NOMO-1 treated with DMSO at 0.1 percent for 48 hours (cell line): ENCODE measurements at regions not wholly inside any gene's neighbourhood (a gene's known extent, or its start where the extent isn't known, plus 50 kb on each side); places are given as distances from the start of the nearest gene placed in this dataset.

Experiments used
- DNase-seq: peaks from one replicate; lab custom pipeline; 2025; ENCODE audit not compliant: unreplicated experiment; lab: John Stamatoyannopoulos, UW

DNA sequence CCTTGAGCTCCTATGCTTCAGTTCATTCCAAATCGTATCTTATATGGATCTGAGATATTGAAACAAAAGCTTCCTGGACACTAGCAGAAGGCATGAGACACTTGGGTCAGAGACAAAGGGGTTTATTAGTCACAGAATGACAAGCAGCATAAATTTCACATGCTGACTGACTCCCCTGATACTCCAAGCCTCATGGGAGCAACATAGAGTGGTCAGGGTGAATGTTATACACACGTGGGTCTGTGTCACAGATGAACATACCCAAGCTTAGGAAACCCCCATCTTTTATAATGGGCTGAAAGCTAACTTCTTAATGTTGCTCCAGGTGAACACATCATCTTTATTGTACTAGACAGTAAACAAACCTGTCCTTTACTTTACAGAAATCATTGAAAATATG, 599.9 kb upstream of the RGS18 start:
- no peak for DNase-seq

DNA sequence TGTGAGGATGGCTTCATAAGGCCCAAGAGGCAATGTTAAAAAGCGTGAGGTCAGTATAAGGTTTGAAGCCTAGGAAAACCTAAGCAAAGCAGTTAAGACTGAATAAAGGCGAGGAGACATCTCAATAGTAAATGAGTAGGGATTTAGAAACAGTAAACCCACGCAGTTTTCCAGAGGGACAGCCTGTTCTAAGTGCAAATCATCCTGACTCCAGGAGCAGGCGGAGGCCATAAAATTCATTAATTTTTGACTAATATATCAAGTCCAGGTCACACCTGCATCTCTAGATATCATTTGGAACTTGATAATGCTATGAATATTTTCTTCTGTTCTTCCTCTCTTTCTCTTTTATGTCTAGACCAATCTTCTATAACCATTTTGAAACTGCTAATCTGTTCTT, 597.0 kb upstream of the RGS18 start:
- no peak for DNase-seq

DNA sequence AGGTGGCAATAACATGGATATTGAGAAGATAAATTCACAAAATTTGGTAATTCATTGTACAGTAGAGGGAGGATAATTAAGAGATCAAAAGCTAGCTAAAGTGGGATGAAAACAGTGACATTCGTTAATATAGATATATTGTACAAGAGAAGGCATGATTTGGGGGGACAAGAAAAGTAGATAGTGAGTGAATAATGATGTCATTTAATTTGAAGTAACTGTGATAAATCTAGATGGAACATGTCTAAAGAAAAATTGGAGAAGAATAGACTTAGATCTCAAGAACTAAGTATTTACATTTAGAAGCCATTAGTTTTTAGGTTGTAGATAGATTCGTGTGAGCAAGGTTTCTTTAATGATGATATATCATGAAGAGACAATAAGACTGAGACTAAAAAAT, 594.0 kb upstream of the RGS18 start:
- no peak for DNase-seq

DNA sequence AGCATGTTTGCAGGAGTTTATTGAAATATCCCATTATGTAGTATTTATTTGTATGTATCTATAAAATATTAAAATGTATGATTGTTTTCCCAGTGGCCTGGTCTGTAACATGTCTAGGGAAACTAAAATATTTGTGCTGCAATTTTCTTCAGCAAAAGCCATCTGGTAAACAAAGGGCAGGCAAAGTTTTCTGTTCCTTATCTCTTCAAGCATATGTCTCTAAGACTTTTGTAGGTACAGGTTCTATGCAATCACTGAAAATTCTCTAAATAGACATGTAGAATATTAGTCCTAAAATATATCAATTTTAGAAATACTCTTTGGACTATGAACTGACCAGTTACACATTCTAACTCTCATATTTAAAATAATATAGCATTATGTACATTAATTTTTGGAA, 585.8 kb upstream of the RGS18 start:
- no peak for DNase-seq

DNA sequence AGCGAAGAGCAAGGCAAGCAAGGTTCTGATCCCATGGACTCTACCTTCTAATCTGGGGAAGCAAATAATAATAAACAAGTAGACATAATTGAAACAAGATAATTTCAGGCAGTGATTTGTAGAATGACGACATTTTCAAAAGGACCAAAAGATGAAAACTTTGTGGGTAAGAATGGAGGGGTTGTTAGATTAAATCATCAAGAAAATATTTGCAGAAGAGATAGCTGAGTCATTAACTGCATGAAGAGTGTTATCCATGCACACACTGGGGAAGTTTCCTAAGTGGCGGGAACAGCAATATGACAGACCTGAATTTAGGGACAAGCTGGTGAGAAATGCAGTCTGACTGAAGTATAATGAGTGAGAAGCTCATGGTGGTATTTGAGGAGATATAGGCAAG, 583.1 kb upstream of the RGS18 start:
- DNase-seq = no peak

DNA sequence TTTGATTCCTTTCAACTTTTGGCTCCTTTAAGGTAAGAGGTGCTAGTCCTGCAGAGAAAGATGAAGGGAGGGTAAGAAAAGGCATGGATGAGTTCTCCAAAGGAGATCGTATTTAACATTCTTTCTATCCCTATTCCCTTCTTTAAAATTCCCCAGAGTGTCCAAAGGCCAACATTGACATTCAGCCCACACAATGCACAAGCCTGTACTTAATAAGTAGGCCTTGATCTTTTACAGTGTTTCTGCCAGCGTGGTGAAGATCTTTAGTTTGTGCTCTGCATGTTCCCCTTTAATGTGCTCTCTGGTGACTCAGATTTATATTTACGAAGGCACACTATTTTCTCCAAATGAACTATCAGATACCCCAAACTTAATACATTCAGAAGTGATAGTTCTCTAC, 582.5 kb upstream of the RGS18 start:
- no peak for DNase-seq

DNA sequence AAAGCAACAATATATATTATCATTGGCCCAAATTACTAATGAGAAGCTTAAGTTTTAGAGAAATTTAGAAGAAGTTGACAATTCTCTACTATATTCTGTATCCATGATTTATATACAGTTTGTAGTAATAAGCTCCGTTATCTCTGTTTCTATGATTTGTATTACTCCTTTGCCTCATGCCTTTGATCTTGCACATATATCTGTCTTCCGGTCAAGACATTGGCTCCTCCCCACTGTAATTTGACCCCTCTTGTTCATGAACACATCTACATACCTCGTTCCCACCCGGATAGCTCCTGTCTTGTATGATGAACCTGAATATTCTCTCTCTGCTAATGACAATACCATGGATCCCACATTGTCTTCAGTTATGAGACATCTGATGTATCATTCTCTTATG, 581.0 kb upstream of the RGS18 start:
- DNase-seq = no peak

DNA sequence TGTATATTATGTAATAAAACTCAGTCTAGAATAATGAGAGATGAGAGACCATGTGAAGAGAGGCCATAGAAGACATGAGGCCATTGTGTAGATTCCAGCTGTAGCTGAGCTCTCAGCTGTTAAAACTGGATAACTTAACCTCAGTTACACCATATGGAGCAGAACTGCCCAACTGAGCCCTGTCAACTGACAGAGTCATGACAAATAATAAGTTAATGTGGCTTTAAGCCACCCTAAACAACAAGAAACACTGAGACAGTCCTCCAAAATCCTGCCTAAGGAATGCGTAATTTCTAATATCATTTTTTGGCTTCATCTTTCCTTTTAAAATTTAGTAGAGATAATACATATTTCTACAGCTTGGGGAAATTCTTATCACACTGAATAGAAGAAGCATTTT, 580.0 kb upstream of the RGS18 start:
- no peak for DNase-seq

DNA sequence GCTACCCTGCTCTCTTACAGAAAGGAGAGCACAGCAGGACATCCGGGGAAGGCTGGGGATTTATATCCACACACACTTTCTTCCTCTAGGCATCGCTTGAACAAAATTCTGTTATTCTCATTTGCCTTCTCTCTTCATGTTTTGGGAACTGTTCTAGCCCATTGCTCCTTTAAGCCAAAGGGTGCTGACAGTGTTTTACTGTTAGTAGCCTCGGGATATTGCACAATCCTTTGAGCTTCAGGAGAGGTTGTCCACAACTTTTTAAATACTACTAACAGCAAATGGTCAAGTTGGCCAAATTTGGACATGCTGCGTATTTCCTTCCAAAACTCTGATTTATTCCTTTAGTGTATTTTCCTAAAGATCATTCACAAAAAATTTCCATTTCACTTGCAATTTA, 579.2 kb upstream of the RGS18 start:
- DNase-seq = no peak

DNA sequence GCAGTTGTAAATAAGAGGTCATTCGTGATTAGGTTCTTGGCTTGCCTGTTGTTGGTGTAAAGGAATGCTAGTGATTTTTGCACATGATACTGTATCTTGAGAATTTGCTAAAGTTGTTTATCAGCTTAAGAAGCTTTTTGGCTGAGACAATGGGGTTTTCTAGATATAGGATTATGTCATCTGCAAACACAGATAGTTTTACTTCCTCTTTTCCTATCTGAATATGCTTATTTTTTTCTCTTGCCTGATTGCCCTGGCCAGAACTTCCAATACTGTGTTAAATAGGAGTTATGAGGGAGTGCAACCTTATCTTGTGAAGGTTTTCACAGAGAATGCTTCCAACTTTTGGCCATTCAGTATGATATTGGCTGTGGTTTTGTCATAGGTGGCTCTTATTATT, 576.1 kb upstream of the RGS18 start:
- peak; percentile 44 for DNase-seq

DNA sequence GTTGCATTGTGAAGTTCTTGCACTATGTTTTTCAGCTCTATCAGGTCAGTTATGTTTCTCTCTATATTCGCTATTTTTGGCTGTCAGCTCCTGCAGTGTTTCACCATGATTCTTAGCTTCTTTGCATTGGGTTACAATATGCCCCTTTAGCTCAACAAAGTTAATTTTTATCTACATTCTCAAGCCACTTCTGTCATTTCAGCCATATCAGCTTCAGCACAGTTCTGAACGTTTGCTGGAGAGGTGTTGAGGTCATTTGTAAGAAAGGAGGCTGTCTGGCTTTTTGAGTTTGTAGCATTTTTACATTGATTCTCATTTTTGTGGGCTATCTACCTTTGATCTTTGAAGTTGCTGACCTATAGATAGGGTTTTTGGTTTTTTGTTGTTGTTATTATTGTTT, 573.2 kb upstream of the RGS18 start:
- no peak for DNase-seq

DNA sequence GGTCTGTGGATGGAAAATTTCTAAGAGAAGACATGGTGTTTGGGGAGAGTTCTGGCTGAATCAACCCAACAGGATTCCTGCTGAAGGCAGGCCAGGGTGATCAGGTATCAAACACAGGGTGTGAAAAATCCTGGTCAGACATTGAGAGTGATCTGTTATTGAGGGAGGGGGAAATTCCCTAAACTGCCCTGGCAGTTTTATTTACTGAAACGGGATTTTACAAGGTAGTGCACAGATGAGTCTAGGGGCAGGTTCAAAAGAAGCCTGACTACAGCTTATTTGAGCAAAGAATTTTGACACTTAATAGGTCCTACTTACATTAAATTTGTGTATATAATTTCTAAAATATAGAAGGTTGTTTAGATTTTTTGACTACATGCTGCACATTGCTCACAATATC, 569.4 kb upstream of the RGS18 start:
- no peak for DNase-seq

DNA sequence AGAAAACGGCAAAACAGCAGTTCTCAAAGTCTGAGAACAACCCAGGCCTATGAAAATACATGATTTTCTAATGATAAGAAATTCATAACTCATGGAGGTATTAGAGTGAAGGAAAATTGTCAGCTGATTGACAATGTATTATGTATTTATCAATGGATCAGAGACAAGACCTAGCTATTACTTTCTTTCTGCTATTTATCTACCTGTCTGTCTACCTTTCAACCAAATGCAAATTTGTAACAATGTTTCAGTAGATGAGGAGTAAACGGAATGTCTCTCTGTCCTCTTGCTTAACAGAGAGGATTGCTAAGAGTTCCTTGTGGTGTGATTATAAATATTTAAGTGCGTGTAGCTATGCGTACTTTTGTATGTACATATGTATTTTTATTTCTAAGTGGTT, 568.7 kb upstream of the RGS18 start:
- DNase-seq = no peak

DNA sequence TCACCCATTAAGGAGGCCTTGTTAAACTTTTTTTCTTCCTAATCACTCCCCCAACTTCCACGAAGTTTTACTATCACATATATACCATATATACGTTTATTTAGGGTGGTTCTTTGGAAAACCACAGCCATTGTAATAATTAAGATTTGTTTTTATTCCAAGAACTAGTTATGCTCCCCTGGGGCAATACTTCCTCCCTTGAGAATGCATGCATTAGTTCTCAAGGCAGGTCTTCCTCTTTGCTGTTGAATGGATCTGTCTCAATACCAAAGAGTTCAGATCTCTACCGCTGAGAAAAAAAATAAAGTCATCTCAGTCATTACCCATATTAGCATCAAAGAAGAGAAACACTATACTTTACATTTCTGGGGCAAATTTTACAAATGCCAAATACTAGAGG, 567.7 kb upstream of the RGS18 start:
- DNase-seq = no peak

DNA sequence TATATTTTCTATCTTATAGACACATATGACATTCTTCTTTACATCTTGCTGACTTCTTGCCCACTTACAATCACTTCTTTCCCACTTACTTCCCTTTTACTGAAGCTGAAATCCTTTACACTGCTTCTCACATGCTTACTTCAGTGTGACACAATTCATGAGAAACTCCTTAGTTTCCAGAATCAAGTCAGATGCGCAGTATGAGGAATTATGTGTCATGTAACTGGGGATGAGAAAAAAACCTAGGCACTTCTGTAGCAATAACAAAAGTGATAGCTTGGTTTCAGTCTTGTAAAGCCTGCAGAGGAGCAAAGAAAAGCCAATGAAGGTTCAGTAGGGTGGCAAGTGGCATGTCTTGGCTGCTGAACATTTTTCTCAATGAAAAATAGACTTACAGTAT, 566.2 kb upstream of the RGS18 start:
- DNase-seq = no peak

DNA sequence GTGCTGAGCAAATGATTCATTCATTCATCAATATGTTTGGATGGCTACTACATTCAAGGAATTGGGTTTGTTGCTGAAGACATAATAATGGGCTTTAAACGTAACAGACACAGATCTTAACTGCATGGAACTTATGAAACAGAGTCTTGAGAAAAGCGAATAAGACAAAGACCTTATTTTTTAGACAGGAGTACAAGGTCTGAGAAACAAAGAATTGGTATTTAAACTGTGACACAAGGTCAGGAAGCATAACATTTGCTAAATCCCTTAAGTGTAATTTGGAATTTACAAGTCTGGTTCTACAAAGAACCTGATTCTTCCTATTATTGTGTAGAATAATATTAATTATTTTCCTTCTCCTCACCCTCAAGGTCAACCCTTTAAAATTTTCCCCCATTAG, 565.4 kb upstream of the RGS18 start:
- DNase-seq = no peak

DNA sequence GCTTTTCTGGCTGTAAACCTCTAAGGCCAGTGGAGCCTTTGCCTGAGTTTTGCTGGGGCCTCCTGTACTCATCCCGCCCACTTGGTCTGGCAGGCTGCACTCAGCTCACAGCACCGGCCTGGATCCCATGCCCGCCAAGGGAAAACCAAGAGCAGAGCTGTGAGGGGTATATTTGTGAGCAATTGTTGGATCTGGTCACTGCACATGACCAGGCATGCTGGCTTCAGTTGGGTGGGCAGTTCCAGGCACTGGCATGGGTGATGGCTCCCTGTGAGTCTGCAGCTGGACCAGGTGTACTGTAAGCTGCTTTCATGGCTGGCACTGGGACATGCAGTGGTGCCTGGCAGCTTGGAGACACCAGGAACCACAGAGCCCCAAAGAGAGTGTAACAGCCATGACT, 563.1 kb upstream of the RGS18 start:
- DNase-seq = no peak

DNA sequence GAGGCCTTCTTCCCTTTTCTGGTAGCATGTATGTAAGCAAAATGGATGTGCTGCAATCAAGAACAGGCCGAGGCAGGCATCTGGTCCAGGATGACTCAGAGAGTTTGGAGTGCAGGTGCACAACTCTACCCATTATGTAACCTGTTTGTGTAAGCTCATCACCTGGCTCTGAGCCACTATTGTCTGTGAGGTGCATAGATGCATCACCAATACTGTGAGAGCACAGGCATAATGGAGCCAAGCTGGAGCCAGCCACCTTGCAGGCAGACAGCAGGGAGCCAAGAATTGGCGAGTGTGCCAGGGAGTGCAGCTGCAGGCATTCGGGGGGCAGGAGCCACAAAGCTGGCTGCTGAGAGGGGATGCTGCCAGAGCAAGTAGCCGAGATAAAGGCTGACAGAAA, 549.9 kb upstream of the RGS18 start:
- no peak for DNase-seq

DNA sequence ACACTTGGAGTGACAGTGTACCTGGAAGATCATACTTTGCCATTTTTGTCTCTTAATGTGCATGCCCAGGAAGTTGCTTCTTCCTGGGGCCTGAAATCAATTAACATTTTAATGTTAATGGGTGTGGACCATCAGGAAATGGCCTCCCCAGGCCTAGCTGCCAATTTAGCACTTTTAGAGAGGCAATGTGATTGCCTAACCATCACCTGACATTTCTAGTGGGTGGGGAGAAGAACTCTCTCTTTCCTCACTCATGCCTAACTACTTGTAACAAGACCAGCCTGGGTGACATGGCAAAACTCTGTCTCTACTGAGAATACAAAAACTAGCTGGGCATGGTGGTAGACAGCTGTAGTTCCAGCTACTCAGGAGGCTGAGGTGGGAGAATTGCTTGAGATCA, 549.0 kb upstream of the RGS18 start:
- no peak for DNase-seq

DNA sequence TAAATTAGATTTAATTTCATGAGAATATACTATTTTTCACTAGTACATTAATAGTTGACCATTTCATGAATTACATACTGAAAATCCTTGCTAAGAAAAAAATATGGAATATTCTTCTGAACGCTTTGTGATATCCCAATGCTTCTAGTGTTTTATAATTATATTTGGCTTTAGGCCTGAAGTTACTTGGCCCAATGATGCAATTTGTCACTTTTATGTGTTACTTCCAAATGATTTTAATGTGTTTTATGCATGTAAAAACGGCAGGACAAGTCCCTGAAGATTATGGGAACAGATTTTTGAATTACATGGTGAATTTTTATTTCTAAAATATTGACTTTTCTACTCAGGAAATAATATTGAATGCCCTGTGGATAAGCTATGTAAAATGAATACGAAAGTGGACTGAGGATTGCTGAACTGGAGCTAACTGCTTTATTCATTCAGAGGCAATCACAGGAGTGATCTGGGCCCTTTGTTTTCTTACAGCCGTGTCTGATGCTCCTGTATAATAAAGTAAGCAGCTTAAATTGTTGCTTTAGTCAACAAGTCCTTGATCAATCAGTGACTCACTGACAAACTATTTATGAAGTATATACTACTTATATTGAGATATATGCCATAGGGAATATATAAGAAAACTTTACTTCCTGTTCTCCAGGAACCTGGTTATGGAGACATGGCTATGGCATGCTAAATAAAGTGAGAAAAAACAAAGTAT, 543.0 kb upstream of the RGS18 start:
- DNase-seq = no peak

DNA sequence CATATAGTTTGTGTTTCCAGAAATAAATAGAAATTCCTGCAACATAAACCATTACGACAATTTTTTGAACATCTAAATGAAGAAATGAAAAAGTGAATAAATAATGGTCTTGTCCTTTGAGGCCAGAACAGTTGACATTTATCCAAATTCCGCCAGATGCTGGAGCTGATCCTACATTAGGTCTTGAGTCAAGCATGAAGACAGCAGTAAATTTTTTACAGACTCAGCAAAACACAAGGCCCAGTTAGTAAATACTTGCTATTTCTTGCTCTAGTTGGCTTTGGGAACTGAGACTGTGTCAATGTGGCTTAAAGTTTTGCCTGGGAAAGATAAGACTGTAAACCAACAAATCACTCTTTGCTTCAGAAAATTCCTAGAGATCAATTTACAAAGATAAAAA, 540.1 kb upstream of the RGS18 start:
- no peak for DNase-seq

DNA sequence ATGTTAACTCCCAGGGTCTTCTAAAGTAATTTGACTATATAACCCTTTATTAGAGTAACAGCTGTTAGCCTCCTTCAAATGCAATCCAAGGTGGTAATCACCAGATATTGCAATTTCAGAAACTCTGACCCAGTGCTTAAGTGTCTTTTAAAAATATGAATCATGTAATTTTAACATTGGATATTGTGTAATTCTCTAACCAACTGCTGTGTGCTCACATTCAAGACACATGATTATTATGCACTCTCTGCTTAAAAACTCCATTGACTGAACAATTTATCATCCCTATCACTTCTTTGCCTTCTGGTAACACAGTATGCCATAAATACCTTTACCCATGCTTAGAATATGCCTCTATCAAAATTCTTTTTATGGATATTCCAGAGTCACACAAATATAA, 537.4 kb upstream of the RGS18 start:
- DNase-seq = no peak

DNA sequence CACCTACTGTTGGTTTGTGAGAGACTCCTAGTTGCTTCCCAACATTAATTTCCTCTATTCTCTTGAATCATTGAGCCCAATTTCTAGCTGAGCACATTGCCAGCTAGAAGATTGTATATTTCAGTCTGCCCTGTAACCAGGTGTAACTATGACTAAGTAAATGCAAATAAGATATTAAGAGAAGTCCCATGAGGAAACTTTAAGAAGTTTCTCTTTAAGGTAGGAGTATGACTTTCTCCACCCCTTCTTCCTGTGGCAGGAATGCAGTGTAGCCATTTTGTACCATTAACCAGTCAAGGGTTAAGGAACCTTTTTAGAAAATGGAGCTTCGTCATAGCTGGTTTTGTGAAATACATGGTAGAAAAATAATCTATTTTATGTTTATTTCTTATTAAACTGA, 534.2 kb upstream of the RGS18 start:
- no peak for DNase-seq

DNA sequence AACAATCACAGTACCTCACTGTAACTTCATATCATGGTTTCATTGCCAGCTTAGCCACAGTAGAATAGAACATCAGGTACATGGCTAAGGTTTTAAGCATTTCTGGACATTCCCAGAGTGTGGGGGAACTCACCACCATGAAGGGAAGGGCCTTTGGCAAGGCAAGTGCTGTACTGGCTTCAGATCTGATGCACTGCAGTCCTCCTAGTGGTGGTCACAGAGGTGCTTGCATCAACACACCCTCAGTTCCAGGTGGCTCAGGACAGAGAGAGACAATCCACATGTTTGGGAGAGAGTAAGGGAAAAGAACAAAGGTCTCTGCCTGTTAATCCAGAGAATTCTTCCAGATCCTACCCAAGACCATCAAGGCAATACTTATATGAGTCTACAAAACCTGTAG, 528.4 kb upstream of the RGS18 start:
- no peak for DNase-seq
